GM19324 (cell line): ENCODE measurements at regions not wholly inside any gene's neighbourhood (a gene's known extent, or its start where the extent isn't known, plus 50 kb on each side); places are given as distances from the start of the nearest gene placed in this dataset.
"Not testable (repeated sequence)": the region's sequence is repeated elsewhere in the genome, so short reads cannot be mapped to it uniquely, and the experiment has no call there.

Experiments
- ATAC-seq: cut with Tn5 transposase; IDR thresholded peaks from one replicate; pipeline ENCODE4 v1.9.1; 2021; ENCODE audit warnings: mild to moderate bottlenecking, moderate library complexity; ENCODE audit not compliant: unreplicated experiment, low FRiP score

DNA sequence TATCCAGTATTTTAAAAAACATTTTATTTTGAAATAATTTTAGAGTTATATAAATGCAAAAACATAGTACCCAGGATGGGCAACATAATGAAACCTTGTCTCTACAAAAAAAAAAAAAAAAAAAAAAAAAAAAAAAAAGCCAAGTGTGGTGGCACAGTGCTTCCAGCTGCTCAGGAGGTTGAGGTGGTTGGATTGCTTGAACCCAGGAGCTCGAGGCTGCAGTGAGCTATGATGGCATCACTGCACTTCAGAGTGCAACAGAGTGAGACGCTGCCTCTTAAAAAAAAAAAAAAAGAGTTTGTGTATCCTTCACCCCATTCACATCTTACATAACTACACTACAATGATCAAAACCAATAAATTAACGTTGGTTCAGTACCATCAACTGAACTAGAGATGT, 115.6 kb upstream of the KIF26B start:
- ATAC-seq, result no peak

- no peak for ATAC-seq
Measured at GRCh38 chr1:245036102-245036501, 118.7 kb upstream of the KIF26B start.

GRCh38 chr1:245031041-245031440, 123.7 kb upstream of the KIF26B start:
- ATAC-seq, result no peak

GRCh38 chr1:245026247-245026646, 128.5 kb upstream of the KIF26B start:
- no peak for ATAC-seq

DNA sequence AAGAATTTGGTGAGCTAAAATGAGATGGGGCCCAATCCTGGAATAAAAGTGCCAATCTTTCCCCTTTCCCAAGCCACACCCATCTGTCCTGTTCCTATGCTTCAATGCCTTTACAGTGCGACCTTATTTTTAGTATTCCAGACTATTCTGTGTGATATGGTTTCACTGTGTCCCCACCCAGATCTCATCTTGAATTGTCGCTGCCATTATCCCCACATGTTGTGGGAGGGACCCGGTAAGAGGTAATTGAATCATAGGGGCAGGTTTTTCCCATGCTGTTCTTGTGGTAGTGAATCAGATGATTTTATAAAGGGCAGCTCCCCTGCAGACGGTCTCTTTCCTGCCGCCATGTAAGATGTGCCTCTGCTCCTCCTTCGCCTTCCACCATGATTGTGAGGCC, 129.3 kb upstream of the KIF26B start:
- ATAC-seq, result no peak

GRCh38 chr1:245023222-245023621, 131.6 kb upstream of the KIF26B start:
- ATAC-seq, result no peak

- no peak for ATAC-seq
Measured at GRCh38 chr1:245019910-245020486, 134.8 kb upstream of the KIF26B start.

DNA sequence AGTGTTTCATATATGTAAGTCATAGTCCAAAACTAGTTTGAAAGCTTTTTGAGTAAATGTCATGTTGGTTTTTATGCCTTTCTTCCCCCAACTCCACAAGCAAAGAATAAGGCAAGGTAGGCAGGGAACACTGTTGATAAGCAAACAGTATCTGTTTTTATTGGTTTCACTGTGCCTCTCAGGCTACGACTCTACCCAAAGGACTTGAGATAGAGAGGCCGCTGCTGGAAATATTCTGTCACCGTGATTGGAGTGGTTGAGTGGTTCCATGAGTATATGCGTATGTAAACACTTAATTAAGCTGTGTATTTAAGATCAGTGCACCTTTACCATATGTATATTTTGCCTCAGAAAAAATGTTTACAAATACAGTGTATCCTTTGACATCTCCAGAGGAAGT, 138.1 kb upstream of the KIF26B start:
- no peak for ATAC-seq

DNA sequence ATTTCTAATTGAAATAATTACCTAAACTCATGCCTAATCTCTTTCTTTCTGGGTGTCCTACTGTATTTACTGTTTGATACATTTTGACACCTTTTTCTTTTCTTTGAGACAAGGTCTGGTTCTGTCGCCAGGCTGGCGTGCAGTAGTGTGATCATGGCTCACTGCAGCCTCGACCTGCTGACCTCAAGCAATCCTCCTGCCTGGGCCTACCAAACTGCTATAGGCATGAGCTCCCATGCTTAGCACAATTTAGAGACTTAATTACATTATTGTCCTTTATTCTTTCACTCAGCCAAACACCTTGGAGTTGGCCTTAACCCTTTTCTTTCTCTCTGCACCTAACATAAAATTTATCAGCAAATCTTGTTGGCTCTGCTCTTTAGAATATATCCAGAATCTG, 139.8 kb upstream of the KIF26B start:
- ATAC-seq, result no peak

DNA sequence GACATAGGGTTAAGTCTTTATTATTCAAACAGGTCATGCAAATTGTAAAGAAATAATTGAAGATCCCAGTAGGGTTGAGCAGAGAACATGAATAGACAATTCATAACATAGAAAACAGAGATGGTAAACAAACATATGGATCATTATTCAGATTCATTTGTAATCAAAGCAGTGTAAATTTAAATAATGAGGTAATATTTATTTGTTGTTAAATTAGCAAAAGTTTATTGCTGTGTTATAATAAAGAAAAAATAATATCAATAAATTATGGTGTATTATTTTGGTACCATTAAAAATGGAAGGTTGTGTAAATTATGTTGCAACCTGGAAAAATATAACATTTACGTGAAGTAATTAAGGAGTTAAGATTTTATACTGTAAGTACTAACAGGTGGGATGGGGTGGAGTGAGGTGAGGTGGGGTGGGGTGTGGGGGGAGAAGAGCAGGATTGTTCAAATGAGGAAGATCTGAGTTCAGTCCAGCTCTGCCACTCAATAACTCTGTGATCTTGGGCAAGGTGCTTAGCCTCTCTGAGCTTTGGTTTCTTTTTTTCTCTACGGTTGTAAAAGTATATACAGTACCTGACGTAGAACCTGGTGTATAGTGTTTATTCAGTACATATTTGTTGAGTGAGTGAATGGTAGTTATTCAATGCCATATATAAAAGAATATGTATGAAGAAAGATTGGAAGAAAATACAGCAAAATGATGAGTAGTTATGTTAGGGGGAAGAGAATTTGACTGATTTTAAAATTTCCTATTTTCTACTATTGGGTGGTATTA, 140.3 kb upstream of the KIF26B start:
- ATAC-seq, result no peak

- ATAC-seq, result no peak
Measured at GRCh38 chr1:245010018-245010614, 144.7 kb upstream of the KIF26B start.

- ATAC-seq, result no peak
Measured at GRCh38 chr1:245008761-245009160, 144.4 kb upstream of the HNRNPU start.

DNA sequence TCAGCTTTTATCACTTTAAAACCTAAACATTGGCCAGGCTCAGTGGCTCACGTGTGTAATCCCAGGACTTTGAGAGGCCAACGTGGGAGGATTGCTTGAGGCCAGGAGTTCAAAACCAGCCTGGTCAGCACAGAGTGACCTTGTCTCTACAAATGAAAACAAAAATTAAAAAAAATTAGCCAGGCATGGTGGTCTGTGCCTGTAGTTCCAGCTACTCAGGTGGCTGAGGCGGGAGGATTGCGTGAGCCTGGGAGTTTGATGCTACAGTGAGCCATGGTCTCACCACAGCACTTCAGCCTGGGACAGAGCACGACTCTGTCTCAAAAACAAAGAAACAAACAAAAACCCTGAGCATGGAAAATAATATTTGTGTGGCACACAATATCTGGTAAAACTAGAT, 143.5 kb upstream of the HNRNPU start:
- ATAC-seq, result no peak

GRCh38 chr1:245003246-245003645, 138.9 kb upstream of the HNRNPU start:
- ATAC-seq, result no peak

DNA sequence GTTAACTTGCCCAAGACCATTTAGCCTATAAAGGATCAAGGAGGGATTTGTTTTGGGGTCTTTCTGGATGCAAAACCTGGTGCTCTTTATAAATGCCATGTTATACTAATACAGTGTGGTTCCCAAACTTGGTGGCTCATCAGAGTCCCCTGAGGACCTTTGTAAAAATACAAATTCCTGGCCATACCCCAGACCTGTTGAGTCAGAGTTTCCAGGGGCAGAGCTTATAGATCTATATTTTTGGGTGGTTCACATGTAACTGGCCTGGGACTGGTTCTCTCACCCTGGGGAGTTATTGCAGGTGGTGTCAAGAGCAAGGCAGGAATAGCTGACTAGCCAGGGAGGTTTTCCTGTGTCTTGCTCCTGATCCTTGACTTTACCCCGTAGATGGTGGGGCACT, 136.9 kb upstream of the HNRNPU start:
- ATAC-seq, result no peak

- no peak for ATAC-seq
Measured at GRCh38 chr1:245000872-245001188, 136.5 kb upstream of the HNRNPU start.

- not testable (repeated sequence) for ATAC-seq
Measured at GRCh38 chr1:244999644-245000043, 135.3 kb upstream of the HNRNPU start.

DNA sequence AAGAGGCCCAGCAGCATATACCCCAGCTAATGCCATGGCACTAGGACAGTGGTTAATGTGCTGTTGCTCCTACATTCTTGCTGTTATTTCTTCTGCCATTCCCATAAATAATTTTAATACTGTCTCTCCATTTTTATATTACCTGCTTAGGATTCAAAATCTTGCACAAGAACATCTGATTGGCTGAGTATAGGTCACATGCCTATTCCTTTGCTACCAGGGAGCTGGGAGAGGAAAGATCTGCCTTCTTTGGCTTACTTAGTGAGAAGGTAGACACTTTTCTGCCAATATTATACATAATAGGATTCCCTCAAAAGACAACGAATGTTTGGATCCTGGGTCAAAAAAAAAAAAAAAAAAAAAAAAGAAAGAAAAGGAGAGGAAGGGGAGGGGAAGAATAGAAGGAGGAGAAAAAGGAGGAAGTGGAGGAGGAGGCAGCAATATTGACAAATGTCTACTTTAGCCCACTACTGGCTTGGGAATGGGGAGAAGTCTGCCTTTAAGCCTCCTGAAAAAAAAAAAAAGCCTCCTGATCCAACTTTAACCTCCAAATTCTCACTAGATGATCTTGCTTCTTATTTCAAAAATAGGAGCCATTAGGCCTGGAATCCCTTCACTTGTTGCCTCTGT, 134.5 kb upstream of the HNRNPU start:
- ATAC-seq, result no peak

DNA sequence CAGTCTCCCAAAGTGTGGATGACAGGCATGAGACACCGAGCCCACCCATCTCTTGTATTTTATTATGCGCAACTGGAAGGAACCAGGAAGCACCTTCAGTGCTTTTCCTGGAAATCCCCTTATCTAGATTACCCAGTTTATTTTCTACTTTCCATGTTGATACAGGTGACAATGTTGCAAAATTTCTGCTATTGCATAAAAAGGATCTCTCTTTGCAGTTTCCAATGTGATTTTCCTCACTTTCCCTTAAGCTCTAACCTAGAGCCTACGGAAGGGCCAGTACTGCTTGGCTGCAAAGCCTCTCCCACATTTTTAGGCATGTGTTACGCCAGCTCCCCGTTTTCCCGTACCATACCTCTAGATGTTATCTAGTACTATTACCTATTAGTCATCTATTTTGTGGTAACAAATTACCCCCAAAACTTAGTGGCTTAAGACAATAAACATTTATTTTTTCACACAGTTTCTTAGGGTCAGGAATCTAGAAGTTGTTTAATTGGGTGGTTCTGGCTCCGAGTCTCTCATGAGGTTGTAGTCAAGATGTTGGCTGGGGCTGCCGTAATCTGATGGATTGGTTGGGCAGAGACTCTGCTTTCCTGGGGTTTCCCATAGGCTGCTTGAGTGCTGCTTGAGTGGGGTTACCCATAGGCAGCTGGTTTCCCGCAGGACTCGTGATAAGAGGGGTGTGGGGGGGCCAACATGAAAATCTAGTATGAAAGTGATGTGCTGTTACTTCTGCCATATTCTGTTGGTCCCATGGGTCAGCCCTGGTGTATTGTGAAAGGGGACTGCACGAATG, 131.5 kb upstream of the HNRNPU start:
- ATAC-seq, result no peak

- ATAC-seq, result no peak
Measured at GRCh38 chr1:244992833-244993232, 128.5 kb upstream of the HNRNPU start.

DNA sequence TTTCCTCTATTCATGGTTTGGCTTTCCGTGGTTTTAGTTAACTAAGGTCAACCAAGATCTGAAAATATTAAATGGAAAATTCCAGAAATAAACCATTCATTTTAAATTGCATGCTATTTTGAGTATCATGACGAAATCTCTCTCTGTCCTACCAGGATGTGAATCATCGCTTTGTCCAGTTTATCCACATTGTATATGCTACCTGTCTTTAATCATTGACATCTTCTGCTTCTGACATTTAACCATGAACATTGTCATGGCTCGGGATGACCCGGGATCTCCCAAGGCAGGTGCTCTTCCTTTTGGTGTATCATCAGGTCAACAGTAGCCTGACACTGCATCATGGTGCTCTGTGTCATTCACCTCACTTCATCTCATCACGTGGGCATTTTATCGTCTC, 125.5 kb upstream of the HNRNPU start:
- no peak for ATAC-seq
